ENCODE measurements at regions not wholly inside any gene's neighbourhood (a gene's known extent, or its start where the extent isn't known, plus 50 kb on each side); places are given as distances from the start of the nearest gene placed in this dataset.
"Not testable (repeated sequence)": the region's sequence is repeated elsewhere in the genome, so short reads cannot be mapped to it uniquely, and the experiment has no call there.

DNA sequence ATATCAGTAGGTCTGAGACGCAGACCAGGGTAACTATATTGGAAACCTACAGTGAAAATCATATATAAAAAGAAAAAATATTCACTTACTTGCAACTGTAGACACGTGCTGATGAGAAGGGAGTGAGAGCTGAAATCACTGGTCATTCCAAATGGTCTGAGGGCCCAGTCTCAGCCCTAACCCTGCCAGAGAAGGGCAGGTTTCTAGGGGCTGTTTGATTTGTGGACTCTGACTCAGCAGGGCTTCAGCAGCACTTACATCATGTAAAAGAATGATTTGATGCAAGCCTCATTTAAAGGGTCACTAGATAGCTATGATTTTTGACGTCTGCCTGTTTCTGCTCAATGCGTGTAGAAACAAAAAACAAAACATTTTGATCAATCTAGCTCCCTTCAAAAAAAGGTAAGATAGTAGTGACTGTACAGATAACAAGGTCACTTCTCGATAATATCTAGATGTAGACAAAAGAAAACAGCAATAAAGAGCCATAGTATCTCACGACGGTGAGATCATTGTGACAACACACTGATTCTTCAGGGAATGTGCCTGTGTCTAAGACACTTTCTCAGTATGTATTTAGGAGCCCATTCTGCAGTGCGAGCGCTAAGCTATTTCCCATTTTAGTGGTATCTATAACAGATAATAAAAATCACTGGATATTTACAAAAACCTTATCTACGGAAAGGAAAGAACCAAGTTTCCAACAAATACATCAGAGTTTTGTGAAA, 307.2 kb downstream of the HIVEP2 start:
- DNase-seq = no peak

DNA sequence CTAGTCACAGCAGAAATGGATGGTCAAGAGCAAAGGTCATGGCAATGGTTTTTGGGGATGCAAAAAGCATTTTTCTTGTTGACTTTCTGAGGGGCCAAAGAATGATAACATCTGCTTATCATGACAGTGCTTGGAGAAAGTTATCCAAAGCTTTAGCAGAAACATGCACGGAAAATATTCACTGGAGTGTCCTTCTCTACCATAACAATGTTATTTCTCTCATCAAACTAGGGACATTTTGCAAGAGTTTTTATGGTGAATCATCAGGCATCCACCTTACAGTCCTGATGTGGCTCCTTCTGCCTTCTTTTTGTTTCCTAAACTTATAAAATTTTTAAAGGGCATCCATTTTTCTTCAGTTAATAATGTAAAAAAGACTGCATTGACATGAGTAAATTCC, 302.3 kb downstream of the HIVEP2 start:
- no peak for DNase-seq

DNA sequence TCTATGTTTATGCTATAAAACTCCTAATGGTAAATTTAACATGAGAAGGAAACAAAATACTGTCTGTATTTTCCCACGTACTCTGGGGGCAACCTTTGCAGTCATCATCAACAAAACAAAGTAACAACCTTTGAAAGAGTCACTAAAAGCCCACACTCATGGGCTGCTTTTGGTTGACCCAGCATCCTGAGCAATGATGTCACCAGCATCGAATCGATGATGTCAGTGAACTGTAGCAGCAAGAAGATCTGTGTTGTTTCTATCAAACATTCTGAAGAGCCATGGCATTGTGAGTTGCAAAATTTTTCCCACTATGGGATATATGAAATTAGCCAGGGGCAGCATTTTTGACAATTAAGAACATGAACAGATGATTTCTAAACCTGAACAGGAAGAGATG, 300.1 kb downstream of the HIVEP2 start:
- no peak for DNase-seq

DNA sequence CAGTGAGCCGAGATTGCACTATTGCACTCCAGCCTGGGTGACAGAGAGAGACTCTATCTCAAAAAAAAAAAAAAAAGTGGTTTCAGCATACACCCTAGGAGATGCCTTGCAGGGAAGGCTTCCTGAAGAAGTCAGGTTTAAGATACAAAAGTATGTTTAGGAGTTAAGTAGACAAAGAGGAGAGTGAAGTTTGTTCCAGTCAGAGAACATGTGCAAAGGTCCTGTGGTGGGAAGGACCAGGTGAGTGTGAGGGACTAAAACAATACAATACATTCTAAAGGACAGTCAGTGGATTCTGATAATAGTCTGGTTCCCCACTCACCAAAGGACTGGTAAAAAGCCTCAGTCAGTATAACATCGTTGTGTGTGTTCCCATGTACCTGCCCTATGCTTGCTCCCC, 299.3 kb downstream of the HIVEP2 start:
- no peak for DNase-seq

DNA sequence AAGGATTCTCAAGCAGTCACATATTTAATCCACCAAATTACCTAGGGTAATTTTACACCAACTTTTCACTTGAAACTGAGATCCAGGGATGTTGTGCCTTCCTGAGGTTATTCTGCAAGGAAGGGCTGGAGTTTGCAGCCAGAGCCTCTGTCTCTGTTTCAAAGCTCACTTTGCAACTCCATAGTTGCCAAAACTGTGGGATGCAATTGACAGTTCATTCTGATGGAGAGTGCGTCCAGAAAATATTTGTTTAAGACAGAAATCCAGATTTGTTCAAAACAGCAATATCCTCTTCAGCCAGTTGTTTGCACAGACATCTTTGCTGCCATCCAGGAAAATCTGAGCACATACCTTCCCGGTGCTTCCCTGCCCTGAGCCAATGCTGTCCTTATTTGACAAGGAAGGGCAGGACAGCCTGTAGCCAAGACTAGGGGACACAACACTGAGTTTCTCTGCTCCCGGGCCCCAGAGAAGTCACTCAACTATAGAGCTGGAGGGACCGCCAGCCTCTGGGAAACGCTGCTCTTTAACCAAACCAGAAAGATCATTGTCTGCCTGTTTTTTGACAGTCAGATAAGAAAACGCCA, 297.4 kb downstream of the HIVEP2 start:
- no peak for DNase-seq

DNA sequence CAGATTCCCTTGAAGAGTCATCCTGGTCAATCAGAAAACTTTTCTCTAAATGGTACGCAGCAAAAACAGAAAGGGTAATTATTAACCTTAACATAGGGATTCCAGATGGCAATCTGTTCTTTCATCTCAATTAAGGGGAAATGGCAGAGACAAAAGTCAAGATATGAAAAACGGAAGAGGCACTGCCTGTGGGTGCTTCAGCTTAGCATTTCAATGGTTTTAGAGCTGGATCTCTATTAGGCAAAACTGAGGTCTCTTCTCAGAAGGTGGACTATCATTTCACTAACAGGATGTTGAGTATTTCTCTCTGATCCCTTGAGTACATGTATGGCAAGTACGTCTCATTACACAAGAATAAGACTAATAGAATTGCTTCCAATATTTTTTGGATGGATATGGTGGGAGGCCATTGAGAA, 296.9 kb downstream of the HIVEP2 start:
- no peak for DNase-seq

DNA sequence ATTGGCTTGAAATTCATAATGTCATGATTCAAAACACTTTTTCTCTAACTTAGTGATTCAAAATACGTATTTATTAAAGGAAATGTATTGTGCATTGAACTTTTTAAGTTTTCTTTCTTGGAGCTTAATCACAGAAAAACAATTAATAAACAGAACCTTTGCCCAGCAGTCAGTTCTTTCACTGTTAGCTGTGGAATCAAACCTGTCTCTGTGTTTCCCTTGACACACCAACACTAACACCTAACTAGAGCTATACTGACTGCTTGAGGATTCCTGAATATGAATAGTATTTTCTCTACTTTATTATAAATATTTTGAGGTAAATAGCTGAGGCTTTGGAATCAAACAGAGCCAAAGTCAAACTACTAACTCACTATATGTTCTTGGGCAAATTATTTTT, 296.4 kb downstream of the HIVEP2 start:
- DNase-seq = no peak

DNA sequence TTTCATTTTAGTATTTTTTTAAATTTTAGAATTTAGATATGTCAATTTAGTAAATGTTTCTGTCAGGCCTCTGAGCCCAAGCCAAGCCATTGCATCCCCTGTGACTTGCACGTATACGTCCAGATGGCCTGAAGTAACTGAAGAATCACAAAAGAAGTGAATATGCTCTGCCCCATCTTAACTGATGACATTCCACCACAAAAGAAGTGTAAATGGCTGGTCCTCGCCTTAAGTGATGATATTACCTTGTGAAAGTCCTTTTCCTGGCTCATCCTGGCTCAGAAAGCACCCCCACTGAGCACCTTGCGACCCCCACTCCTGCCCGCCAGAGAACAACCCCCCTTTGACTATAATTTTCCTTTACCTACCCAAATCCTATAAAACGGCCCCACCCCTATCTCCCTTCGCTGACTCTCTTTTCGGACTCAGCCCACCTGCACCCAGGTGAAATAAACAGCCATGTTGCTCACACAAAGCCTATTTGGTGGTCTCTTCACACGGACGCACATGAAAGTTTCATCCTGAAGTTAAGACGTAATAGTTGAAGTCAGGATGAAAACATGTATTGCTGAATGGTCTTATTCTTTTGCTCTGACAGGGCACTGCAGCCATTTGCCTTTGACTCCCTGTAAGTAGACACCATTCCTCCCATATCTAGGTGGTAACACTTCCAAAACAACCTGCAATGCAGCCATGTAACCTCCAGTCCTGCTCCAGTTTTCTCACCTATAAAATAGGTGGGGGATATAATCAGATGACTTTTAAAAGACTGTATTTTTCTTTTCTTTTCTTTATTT, 295.3 kb downstream of the HIVEP2 start:
- DNase-seq = not testable (repeated sequence)

DNA sequence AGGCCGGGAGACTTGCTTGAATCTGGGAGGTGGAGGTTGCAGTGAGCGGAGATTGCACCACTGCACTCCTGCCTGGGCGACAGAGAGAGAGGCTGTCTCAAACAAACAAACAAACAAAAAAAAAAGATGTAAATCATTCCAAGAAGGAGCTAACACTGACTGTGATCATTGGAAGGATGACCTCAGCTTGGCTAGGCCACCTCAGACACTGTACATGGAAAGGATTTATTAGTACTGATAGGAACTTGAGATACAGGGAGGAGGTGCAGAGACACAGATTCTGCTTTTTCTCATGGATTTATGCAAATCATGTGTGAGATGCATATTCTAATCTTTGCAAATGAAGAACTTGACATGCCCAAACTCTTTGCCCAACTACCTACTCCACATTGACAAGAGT, 293.6 kb downstream of the HIVEP2 start:
- DNase-seq = no peak

DNA sequence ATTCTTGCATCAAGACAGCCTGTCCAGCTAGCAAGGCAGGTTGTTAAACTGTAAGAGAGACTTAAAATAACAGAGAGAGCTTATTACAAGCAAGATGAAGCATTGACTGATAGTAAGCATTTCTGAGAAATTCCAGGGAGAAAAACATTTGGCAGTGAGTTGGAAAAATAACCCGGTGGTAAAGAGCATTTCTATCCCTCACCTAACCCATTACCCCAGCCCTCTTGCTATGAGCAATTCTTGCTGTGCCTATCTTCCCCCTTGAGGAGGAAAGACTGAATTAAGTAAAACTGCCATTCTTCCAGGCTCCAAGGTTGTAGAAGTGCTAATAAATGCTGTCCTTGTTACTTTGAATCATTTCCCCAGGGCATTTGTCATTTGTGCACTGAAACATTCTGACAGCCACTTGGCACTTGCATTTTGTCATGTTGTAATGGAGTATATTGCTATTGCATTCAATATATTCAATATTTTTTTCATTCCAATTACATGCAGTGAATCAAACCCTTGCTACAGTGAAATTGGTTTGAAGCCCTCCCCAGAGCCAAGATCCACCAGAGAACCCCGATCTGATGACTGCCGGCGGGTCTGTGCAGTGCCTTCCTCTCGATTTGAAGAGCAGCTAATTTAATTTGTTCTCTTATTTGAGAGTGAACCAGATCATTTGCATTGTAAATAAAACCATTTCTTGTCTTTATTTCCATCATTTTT, 291.1 kb downstream of the HIVEP2 start:
- DNase-seq = no peak

DNA sequence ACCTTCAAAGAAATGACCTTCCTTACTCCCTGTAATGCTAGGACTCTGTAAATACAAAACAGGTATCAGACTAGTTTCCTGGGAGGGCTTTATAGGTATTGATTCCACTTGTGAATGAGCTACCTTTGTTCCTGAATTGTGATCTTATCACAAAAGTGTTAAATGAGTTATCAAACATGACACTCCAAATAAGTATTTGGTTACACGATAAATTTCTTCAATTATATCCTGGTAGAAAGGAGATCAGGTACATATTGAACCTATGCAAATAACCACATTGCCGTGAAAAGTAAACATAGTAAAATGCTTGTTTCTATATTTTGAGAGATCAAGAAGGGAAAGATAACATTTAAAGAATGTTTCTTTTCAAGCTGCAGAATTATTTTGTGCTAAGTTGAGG, 285.3 kb downstream of the HIVEP2 start:
- no peak for DNase-seq

DNA sequence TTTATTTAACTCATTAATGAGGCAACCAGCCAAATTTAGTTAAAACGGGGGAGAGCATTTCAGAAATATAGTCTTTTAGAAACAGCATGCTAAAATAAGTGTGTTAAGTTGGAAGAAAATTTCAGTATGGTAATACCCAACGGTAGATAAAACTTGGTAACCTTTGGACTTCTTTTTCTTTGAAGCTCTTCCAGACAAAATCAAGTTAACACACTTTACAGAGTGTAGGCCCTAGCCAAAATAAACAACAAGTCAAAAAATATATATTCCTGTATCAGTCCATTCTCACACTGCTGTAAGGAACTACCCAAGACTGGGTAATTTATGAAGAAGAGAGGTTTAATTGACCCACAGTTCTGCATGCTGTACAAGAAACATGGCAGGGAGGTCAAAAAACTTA, 279.6 kb downstream of the HIVEP2 start:
- no peak for DNase-seq

DNA sequence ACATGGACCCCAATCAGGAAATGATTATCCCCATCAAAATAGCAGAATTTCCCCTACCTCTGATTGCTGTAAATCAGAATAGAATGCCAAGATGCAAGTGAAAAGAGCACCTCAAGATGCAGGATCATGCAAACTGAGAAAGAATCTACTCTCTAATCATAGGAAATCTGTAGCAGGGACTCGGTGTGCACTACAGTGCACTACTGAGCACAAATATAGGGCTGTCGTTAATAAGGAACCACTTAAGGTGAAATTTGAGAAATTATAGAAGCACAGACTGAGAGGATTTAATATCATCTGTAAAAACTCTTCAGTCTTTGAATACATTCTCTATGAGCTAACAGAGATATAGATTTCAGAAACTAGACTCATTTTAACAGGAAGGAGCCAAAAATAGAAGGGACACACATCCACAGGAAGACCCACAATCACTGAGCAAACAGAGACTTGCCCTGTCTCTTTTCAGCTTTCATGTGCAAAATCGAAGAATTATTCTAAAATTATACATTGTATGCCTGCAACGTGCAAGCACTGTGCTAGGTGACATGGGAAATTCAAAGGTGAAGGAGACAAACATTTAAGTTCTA, 278.3 kb downstream of the HIVEP2 start:
- no peak for DNase-seq

DNA sequence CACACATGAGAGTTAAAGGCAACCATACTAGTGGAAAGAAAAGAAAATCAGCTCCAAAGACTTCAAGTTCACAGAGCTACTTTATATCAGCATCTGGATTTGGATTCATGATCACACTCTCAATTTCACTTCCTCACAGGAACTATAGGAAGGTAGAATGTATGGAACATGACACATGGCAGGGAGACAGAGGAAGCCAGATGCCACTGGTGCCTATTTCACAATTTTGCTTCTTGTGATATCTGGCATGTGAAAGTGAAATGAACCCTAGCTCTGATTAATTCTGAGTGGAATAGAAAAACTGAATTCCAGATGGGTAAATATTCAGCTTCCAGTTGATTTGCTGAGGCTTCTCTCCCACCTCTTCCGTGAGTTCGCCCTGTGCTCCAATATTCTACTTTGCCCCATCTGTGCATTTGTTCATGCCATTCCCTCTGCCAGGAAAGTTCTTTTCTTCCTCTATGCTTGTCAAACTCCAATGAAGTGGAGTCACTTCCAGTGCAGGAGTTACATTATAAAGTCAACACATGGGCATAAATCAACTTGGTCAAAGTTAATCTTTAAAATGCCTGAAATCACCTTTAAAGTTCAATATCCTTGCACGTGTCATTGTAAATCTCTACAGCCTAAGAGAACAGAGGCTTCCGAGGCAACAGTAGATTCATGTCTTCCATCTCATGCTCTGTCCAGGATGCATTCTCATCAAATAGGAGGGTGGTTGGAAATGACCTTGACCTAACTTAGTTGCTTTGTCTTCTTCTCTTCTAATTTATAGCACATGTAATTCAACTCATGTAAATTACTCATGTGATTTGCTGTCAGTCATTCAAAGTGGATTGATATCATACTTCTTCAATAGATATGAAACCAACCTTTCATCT, 275.3 kb downstream of the HIVEP2 start:
- no peak for DNase-seq

DNA sequence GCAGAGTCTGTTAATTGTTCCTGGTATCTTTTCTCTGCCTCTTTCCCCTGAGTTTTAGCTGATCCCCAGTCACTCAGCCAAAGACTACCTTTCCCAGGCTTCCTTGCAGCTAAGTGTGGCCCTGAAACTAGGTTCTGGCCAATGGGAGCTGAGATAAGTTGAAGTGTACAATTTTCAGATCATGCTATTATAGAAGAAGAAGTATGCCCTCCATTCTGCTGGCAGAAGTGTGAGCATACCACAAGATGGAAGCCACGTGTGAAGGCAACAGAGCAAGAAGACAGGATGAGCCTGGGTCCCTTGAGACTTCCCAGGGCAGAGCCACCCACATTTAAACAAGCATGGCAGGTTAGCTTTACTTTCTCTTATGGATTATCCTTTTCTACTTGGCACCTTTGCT, 273.2 kb downstream of the HIVEP2 start:
- no peak for DNase-seq

DNA sequence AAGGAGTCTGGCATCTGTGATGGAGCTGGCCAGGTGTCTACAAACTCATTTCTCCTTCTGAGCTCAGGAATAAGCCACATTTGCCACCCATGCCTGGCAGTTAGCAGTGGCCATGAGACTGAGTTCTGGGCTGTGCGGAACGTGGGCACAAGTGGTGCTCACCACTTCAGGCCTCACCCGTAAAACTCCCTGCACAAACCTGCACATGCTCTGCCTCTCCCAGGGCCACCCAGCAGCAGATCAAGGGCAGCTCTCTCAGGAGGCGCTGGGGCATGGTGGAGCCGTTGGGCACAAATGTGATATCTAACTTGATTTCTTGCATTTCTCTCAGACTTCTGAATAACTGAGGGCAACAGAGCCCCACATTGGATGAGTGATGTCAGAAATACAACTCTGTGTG, 269.5 kb downstream of the HIVEP2 start:
- no peak for DNase-seq

DNA sequence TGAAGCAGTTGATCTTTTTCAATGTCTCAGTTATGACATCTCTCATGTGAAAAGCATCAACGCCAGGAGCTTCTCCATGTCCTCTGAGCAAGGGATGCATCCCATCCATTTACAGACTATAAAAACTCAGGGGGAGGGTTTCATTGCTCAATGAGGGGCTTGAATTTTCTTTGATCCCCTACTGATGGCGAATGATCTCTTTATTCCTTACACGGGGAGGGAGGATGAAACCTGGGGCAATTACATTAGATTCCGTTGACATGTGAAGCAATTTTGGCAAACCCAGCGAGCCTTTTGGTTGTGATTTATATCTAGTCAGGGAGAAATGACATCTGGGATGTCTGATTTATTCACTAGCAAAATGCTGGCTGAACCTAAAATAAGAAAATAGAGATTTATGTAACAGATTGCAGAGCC, 268.9 kb downstream of the HIVEP2 start:
- no peak for DNase-seq

DNA sequence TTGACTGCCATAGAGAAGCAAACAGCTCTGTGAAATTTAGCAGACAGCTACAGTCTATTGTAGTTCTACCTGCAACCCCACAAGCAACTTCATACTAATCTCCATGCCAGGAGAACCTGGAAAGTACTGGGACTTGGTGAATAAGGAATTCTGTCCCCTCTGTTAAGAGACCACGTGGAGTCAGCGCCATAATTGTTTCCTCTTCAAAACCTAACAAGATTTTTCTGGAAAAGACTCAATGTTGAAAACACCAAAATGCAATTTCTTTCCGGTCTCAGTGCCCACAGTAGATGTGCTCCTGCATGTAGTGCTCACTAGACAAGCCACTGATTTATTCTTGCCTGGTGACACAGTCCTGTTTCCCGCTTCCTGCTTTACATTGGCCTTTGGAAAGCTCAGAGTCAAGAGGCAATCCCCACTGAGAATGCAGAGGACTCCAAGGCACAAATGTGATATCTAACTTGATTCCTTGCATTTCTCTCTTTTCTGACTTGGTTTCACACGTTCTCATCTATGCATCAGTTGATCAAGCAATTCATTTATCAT, 268.3 kb downstream of the HIVEP2 start:
- DNase-seq = no peak

DNA sequence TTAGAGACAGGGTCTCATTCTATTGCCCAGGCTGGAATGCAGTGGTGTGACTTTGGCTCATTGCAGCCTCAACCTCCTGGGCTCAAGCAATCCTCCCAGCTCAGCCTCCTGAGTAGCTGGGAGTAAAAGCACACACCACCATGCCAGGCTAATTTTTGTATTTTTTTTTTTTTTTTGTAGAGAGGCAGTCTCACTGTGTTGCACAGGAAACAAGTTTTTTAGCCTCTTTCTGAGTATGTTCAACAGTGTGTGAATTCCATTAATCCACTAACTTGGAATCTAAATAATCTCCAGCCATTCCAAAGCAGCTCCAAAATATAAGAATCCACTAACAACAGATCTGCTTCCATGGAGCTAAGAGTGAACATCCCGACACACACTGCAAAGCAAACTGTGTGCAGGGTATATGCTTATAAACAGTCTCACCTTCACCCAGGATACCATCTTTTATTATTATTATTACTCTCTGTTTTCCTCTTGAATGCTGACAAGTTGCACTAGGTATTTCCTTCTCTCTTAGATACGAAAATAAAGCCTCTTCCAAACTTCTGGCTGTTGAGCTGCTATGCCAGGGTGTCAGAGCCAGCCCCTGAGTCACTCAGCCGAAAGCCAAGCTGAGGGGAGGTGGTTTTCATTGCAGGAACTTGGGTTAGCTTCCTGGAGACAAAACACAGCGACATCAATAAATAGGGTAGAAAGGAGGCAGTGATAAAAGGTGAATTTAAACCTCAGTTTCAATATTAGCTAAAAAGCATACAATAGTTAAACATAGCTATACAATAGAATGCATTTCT, 264.9 kb downstream of the HIVEP2 start:
- peak; percentile 13 for DNase-seq

DNA sequence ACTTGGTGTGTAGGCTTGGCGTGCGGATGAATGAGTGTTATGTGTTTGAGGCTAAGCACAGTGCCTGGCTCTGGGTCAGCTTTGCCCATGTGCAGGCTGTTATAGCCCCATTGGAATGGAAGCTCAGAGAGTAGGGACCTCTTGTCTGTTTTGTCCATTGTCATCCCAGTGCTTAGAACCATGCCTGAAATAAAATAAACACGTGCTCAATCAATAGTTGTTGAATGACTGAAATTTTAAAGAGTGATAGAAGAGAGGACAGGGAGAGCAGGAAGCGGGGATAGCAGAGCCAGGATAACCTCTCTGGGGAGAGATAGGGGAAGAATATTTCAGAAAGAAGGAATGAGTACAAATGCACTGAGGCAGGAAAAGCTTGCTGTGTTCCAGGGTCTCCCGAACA, 263.9 kb downstream of the HIVEP2 start:
- DNase-seq = no peak

DNA sequence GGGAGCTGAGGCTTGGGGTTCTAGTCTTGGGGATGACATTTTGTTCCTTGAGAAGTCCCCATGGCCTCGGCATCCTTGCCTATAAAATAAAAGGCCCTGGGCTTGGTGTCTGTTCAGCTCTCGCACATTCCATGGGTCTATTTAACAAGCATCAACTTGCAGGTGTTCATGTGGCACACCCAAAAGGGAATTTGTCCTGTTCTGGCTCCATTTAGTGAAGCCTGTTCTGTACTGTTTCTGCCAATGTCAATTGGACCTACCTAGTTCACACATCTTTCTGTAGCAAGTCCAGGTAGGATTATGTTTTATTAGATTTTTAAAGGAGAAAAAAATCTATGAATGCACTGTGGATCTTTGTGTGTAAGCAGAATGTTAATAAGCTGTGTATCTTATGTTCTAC, 262.0 kb downstream of the HIVEP2 start:
- no peak for DNase-seq
